Astrocyte (in vitro differentiated cells and primary cell): ENCODE measurements at regions not wholly inside any gene's neighbourhood (a gene's known extent, or its start where the extent isn't known, plus 50 kb on each side); places are given as distances from the start of the nearest gene placed in this dataset.

ENCODE experiments used
- CTCF ChIP-seq: IDR thresholded peaks from 2 replicates; pipeline ENCODE4 v1.5.1; 2011; ENCODE audit warnings: low read depth, mild to moderate bottlenecking, inconsistent platforms, low read length, moderate library complexity; ENCODE audit not compliant: insufficient read depth
- EZH2 ChIP-seq: IDR thresholded peaks from 2 replicates; pipeline ENCODE4 v1.6.1; 2012; ENCODE audit warnings: mild to moderate bottlenecking, low read length, inconsistent platforms; ENCODE audit not compliant: insufficient read depth

DNA sequence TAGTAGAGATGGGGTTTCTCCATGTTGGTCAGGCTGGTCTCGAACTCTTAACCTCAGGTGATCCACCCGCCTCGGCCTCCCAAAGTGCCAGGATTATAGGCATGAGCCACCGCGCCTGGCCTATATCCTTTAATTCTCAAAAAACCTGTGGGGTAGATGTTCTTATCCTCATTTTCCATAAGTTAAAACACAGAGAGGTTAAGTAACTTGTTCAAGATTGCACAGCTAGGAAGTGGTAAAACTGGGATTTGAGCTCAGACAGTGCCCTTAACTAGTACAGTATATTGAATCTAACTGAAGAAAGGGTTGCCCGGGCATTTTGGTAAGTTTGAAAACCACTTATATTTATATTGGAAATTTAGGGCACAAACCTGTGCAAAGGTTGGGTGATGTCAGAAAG lies 116.0 kb downstream of the GLUD2 start:
- TF ChIP-seq CTCF (no peak), EZH2 (no peak)
